LHCN-M2 (cell line): ENCODE measurements at regions not wholly inside any gene's neighbourhood (a gene's known extent, or its start where the extent isn't known, plus 50 kb on each side); places are given as distances from the start of the nearest gene placed in this dataset.

Experiments used
- DNase-seq: peaks from one replicate; pipeline ENCODE4 v3.0.0-alpha.2; 2012; ENCODE audit warnings: low read depth

GRCh38 chr6:113288409-113288808 lies 568.7 kb upstream of the MARCKS start:
- no peak for DNase-seq

- DNase-seq = no peak
Observed at GRCh38 chr6:113289166-113289565, 568.0 kb upstream of the MARCKS start.

GRCh38 chr6:113290684-113291083 lies 566.5 kb upstream of the MARCKS start:
- DNase-seq = no peak

- DNase-seq = peak; percentile 60
Observed at GRCh38 chr6:113291751-113292445, 565.2 kb upstream of the MARCKS start.

GRCh38 chr6:113292646-113293422 lies 564.3 kb upstream of the MARCKS start:
- no peak for DNase-seq

GRCh38 chr6:113293423-113293740 lies 563.8 kb upstream of the MARCKS start:
- DNase-seq = no peak

GRCh38 chr6:113299531-113299930 lies 557.6 kb upstream of the MARCKS start:
- no peak for DNase-seq

GRCh38 chr6:113301651-113302050 lies 555.5 kb upstream of the MARCKS start:
- DNase-seq = no peak

- DNase-seq = no peak
Observed at GRCh38 chr6:113304116-113304515, 553.0 kb upstream of the MARCKS start.

GRCh38 chr6:113306552-113307145 lies 550.5 kb upstream of the MARCKS start:
- no peak for DNase-seq

GRCh38 chr6:113308266-113308665 lies 548.9 kb upstream of the MARCKS start:
- no peak for DNase-seq

- DNase-seq = no peak
Observed at GRCh38 chr6:113313841-113314240, 543.3 kb upstream of the MARCKS start.

GRCh38 chr6:113315165-113315564 lies 542.0 kb upstream of the MARCKS start:
- no peak for DNase-seq

- DNase-seq = no peak
Observed at GRCh38 chr6:113315879-113316278, 541.3 kb upstream of the MARCKS start.

- DNase-seq = no peak
Observed at GRCh38 chr6:113317442-113317841, 539.7 kb upstream of the MARCKS start.

GRCh38 chr6:113317891-113318574 lies 539.1 kb upstream of the MARCKS start:
- no peak for DNase-seq

GRCh38 chr6:113318575-113318917 lies 538.6 kb upstream of the MARCKS start:
- DNase-seq = no peak

- no peak for DNase-seq
Observed at GRCh38 chr6:113320653-113321052, 536.5 kb upstream of the MARCKS start.

GRCh38 chr6:113326781-113327180 lies 530.4 kb upstream of the MARCKS start:
- no peak for DNase-seq

GRCh38 chr6:113328886-113329381 lies 528.2 kb upstream of the MARCKS start:
- peak; percentile 54 for DNase-seq

- no peak for DNase-seq
Observed at GRCh38 chr6:113329942-113330635, 527.1 kb upstream of the MARCKS start.

- DNase-seq = no peak
Observed at GRCh38 chr6:113330636-113330946, 526.6 kb upstream of the MARCKS start.
